ENCODE measurements at regions not wholly inside any gene's neighbourhood (a gene's known extent, or its start where the extent isn't known, plus 50 kb on each side); places are given as distances from the start of the nearest gene placed in this dataset.

DNA sequence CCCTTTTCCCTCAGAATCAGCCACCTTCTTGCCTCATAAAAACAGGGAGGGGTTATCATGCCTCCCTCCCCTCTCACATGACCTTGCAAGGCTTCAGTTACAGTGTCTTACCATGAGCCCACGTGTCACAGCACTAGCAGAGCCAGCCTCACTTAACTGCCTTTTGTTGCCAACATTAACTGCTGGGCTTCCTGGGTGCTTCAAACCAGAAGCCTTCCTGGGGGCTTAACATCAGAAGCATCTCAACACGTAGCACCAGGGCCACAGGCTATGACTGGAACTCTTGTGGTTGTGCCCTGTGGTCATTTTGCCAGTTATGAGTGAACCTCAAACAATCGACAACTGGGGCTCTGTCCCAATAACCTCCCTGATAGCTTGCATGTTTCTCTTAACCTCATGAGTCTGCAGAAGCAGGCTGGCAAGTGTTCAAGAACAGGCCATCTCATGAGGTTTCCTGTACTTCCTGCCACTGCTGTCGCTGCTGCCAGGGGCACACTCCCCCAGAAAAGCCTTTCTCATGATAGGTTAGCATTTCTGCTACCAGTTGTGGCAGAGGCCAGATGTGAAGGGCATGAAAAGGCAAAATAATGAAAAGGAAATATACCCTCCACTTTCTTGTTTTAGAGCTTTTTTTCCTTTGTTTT is 132.2 kb downstream of the GLUL start (continued):
- TF ChIP-seq, protein P1, sequence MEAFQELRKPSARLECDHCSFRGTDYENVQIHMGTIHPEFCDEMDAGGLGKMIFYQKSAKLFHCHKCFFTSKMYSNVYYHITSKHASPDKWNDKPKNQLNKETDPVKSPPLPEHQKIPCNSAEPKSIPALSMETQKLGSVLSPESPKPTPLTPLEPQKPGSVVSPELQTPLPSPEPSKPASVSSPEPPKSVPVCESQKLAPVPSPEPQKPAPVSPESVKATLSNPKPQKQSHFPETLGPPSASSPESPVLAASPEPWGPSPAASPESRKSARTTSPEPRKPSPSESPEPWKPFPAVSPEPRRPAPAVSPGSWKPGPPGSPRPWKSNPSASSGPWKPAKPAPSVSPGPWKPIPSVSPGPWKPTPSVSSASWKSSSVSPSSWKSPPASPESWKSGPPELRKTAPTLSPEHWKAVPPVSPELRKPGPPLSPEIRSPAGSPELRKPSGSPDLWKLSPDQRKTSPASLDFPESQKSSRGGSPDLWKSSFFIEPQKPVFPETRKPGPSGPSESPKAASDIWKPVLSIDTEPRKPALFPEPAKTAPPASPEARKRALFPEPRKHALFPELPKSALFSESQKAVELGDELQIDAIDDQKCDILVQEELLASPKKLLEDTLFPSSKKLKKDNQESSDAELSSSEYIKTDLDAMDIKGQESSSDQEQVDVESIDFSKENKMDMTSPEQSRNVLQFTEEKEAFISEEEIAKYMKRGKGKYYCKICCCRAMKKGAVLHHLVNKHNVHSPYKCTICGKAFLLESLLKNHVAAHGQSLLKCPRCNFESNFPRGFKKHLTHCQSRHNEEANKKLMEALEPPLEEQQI (IDR thresholded peaks at IDR 0.05), result no peak
- TF ChIP-seq L3MBTL2 (IDR thresholded peaks at IDR 0.05) (peak; percentile 99), SOX6 (IDR thresholded peaks at IDR 0.05) (peak; percentile 29; the same call in 1 of the 2 replicates), MCM5 (IDR thresholded peaks at IDR 0.05; ENCODE audit: low read depth) (no peak), ZNF143 (CRISPR knock-in tag; IDR thresholded peaks at IDR 0.05) (no peak), MED1 (CRISPR knock-in tag; IDR thresholded peaks at IDR 0.05; ENCODE audit: borderline replicate concordance) (no peak), SIN3A (IDR thresholded peaks at IDR 0.05; ENCODE audit: borderline replicate concordance in 2 of 2, control insufficient read depth in 1 of 2, low read depth in 2 of 2, low read length in 2 of 2) (no peak), MIER1 (IDR thresholded peaks at IDR 0.05; ENCODE audit: low read depth) (no peak), KAT8 (IDR thresholded peaks at IDR 0.05; ENCODE audit: low read depth) (no peak), RBM17 (IDR thresholded peaks at IDR 0.05; ENCODE audit: borderline replicate concordance, low read depth, low read length) (no peak), ZBED1 (IDR thresholded peaks at IDR 0.05) (no peak), MCM2 (IDR thresholded peaks at IDR 0.05; ENCODE audit: low read depth) (no peak), PYGO2 (tag; IDR thresholded peaks at IDR 0.05) (peak; percentile 64; the same call in 1 of the 2 replicates), ELF4 (CRISPR knock-in tag; IDR thresholded peaks at IDR 0.05) (peak; percentile 80), ZNF124 (CRISPR knock-in tag; IDR thresholded peaks at IDR 0.05) (no peak)
- TF ChIP-seq, protein P2, sequence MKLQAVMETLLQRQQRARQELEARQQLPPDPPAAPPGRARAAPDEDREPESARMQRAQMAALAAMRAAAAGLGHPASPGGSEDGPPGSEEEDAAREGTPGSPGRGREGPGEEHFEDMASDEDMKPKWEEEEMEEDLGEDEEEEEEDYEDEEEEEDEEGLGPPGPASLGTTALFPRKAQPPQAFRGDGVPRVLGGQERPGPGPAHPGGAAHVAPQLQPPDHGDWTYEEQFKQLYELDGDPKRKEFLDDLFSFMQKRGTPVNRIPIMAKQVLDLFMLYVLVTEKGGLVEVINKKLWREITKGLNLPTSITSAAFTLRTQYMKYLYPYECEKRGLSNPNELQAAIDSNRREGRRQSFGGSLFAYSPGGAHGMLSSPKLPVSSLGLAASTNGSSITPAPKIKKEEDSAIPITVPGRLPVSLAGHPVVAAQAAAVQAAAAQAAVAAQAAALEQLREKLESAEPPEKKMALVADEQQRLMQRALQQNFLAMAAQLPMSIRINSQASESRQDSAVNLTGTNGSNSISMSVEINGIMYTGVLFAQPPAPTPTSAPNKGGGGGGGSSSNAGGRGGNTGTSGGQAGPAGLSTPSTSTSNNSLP (IDR thresholded peaks at IDR 0.05; ENCODE audit: borderline replicate concordance, low read depth, low read length), result no peak
- TF ChIP-seq, protein P3, sequence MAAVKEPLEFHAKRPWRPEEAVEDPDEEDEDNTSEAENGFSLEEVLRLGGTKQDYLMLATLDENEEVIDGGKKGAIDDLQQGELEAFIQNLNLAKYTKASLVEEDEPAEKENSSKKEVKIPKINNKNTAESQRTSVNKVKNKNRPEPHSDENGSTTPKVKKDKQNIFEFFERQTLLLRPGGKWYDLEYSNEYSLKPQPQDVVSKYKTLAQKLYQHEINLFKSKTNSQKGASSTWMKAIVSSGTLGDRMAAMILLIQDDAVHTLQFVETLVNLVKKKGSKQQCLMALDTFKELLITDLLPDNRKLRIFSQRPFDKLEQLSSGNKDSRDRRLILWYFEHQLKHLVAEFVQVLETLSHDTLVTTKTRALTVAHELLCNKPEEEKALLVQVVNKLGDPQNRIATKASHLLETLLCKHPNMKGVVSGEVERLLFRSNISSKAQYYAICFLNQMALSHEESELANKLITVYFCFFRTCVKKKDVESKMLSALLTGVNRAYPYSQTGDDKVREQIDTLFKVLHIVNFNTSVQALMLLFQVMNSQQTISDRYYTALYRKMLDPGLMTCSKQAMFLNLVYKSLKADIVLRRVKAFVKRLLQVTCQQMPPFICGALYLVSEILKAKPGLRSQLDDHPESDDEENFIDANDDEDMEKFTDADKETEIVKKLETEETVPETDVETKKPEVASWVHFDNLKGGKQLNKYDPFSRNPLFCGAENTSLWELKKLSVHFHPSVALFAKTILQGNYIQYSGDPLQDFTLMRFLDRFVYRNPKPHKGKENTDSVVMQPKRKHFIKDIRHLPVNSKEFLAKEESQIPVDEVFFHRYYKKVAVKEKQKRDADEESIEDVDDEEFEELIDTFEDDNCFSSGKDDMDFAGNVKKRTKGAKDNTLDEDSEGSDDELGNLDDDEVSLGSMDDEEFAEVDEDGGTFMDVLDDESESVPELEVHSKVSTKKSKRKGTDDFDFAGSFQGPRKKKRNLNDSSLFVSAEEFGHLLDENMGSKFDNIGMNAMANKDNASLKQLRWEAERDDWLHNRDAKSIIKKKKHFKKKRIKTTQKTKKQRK (IDR thresholded peaks at IDR 0.05; ENCODE audit: borderline replicate concordance, low read depth, low read length), result no peak
- TF ChIP-seq, protein P4, sequence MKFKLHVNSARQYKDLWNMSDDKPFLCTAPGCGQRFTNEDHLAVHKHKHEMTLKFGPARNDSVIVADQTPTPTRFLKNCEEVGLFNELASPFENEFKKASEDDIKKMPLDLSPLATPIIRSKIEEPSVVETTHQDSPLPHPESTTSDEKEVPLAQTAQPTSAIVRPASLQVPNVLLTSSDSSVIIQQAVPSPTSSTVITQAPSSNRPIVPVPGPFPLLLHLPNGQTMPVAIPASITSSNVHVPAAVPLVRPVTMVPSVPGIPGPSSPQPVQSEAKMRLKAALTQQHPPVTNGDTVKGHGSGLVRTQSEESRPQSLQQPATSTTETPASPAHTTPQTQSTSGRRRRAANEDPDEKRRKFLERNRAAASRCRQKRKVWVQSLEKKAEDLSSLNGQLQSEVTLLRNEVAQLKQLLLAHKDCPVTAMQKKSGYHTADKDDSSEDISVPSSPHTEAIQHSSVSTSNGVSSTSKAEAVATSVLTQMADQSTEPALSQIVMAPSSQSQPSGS (CRISPR knock-in tag; IDR thresholded peaks at IDR 0.05), result no peak
- TF ChIP-seq, protein P5, sequence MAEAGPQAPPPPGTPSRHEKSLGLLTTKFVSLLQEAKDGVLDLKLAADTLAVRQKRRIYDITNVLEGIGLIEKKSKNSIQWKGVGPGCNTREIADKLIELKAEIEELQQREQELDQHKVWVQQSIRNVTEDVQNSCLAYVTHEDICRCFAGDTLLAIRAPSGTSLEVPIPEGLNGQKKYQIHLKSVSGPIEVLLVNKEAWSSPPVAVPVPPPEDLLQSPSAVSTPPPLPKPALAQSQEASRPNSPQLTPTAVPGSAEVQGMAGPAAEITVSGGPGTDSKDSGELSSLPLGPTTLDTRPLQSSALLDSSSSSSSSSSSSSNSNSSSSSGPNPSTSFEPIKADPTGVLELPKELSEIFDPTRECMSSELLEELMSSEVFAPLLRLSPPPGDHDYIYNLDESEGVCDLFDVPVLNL (CRISPR knock-in tag; IDR thresholded peaks at IDR 0.05; ENCODE audit: low read depth), result 0 out of 2 replicates have a peak, but pooled peaks have one; percentile 32

Measured in K562 (cell line).